NCI-H2171 treated with DMSO at 0.1 percent for 48 hours (cell line): ENCODE measurements at regions not wholly inside any gene's neighbourhood (a gene's known extent, or its start where the extent isn't known, plus 50 kb on each side); places are given as distances from the start of the nearest gene placed in this dataset.
"Not testable (repeated sequence)": the region's sequence is repeated elsewhere in the genome, so short reads cannot be mapped to it uniquely, and the experiment has no call there.

ENCODE experiments used
- DNase-seq: peaks from one replicate; lab custom pipeline; 2025; lab: John Stamatoyannopoulos, UW

GRCh38 chr20:63145156-63145555 lies 70.8 kb downstream of the YTHDF1 start:
- no peak for DNase-seq

- DNase-seq: no peak
Measured at GRCh38 chr20:63142933-63143332, 73.0 kb downstream of the YTHDF1 start.

GRCh38 chr20:63141531-63141930 lies 74.4 kb downstream of the YTHDF1 start:
- no peak for DNase-seq

- peak; percentile 15 for DNase-seq
Measured at GRCh38 chr20:63140514-63141433, 75.2 kb downstream of the YTHDF1 start.

- DNase-seq: no peak
Measured at GRCh38 chr20:63139837-63140236, 76.1 kb downstream of the YTHDF1 start.

- DNase-seq: no peak
Measured at GRCh38 chr20:63139356-63139755, 76.6 kb downstream of the YTHDF1 start.

- no peak for DNase-seq
Measured at GRCh38 chr20:63138855-63139341, 77.0 kb downstream of the YTHDF1 start.

- DNase-seq: no peak
Measured at GRCh38 chr20:63137851-63138415, 78.0 kb downstream of the YTHDF1 start.

- DNase-seq: no peak
Measured at GRCh38 chr20:63136296-63136695, 79.6 kb downstream of the YTHDF1 start.

GRCh38 chr20:63135411-63135810 lies 80.5 kb downstream of the YTHDF1 start:
- DNase-seq: no peak

- not testable (repeated sequence) for DNase-seq
Measured at GRCh38 chr20:63134711-63135361, 81.1 kb downstream of the YTHDF1 start.

- DNase-seq: no peak
Measured at GRCh38 chr20:63134201-63134612, 81.7 kb downstream of the YTHDF1 start.

- no peak for DNase-seq
Measured at GRCh38 chr20:63133481-63134091, 82.3 kb downstream of the YTHDF1 start.

- DNase-seq: no peak
Measured at GRCh38 chr20:63132715-63133471, 83.0 kb downstream of the YTHDF1 start.

- DNase-seq: no peak
Measured at GRCh38 chr20:63132131-63132714, 83.7 kb downstream of the YTHDF1 start.

GRCh38 chr20:63130658-63131577 lies 85.0 kb downstream of the YTHDF1 start:
- DNase-seq: no peak

- no peak for DNase-seq
Measured at GRCh38 chr20:63129991-63130657, 85.8 kb downstream of the YTHDF1 start.

- DNase-seq: no peak
Measured at GRCh38 chr20:63129376-63129965, 86.5 kb downstream of the YTHDF1 start.

GRCh38 chr20:63128956-63129355 lies 87.0 kb downstream of the YTHDF1 start:
- no peak for DNase-seq
